Neural cell (in vitro differentiated cells): ENCODE measurements at regions not wholly inside any gene's neighbourhood (a gene's known extent, or its start where the extent isn't known, plus 50 kb on each side); places are given as distances from the start of the nearest gene placed in this dataset.

Experiments used
- POLR2AphosphoS5 ChIP-seq: IDR thresholded peaks from 2 replicates; pipeline ENCODE4 v1.6.1; 2012
- TF ChIP-seq, protein P1 (sequence below): fragments of 450-650 bp; IDR thresholded peaks from 2 replicates; pipeline ENCODE4 v1.5.1; 2014; ENCODE audit warnings: antibody characterized with exemption, mild to moderate bottlenecking, moderate library complexity; ENCODE audit not compliant: poor library complexity, severe bottlenecking

DNA sequence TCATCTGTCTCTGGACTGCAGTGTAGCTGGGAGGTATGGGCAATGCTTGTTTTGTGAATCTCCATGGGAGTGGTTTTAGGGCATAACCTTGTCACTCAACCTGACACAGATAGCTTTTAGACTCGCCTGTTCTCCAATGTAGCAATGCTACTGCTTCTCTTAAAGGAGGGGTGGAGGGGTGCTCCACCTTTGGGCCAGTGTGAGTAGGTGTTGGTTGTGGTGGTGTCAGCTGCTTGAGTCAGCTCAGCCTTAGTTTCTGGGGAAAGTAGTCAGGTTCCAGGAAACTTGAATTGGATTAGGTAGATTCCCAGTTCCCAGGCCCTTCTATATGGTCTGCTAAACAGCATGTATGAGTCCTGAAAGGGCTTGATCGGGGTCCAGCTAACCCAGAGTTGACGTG is 91.1 kb upstream of the PLPPR1 start:
- no peak for TF ChIP-seq POLR2AphosphoS5
- TF ChIP-seq, protein P1, sequence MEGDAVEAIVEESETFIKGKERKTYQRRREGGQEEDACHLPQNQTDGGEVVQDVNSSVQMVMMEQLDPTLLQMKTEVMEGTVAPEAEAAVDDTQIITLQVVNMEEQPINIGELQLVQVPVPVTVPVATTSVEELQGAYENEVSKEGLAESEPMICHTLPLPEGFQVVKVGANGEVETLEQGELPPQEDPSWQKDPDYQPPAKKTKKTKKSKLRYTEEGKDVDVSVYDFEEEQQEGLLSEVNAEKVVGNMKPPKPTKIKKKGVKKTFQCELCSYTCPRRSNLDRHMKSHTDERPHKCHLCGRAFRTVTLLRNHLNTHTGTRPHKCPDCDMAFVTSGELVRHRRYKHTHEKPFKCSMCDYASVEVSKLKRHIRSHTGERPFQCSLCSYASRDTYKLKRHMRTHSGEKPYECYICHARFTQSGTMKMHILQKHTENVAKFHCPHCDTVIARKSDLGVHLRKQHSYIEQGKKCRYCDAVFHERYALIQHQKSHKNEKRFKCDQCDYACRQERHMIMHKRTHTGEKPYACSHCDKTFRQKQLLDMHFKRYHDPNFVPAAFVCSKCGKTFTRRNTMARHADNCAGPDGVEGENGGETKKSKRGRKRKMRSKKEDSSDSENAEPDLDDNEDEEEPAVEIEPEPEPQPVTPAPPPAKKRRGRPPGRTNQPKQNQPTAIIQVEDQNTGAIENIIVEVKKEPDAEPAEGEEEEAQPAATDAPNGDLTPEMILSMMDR: no peak
